Activated T-cell treated with anti-CD3 and anti-CD28 coated beads, Interleukin-2, amount 50 U/mL, for 72 hours (primary cell): ENCODE measurements at regions not wholly inside any gene's neighbourhood (a gene's known extent, or its start where the extent isn't known, plus 50 kb on each side); places are given as distances from the start of the nearest gene placed in this dataset.

Experiments used
- ATAC-seq, 2 donors: fragments of 150-1000 bp; cut with Tn5 transposase; replicated peaks in 1 of 2; 2 replicates each; pipeline ENCODE4 v1.10.0; 2021; ENCODE audit warnings: moderate library complexity in 2 of 2, mild to moderate bottlenecking in 1 of 2
- DNase-seq, 2 donors: peaks; one replicate each; pipeline ENCODE4 v3.0.0; 2021 to 2022; ENCODE audit warnings: mixed read lengths in 1 of 2
- H3K27ac Mint-ChIP-seq: one replicate; pipeline ENCODE4 v1.8.0; 2022; ENCODE audit warnings: mild to moderate bottlenecking, moderate library complexity, mixed read lengths
- H3K27me3 Mint-ChIP-seq: one replicate; pipeline ENCODE4 v1.8.0; 2022; ENCODE audit warnings: low read depth, mixed read lengths
- H3K36me3 Mint-ChIP-seq, 2 donors: one replicate each; pipeline ENCODE4 v1.8.0; 2022; ENCODE audit warnings: mixed read lengths in 2 of 2, mild to moderate bottlenecking in 1 of 2; ENCODE audit not compliant: insufficient read depth in 2 of 2
- H3K4me1 Mint-ChIP-seq: one replicate; pipeline ENCODE4 v1.8.0; 2022; ENCODE audit warnings: low read depth, mixed read lengths
- H3K4me3 Mint-ChIP-seq, 2 donors: one replicate each; pipeline ENCODE4 v1.8.0; 2022; ENCODE audit warnings: mild to moderate bottlenecking in 2 of 2, mixed read lengths in 2 of 2, moderate library complexity in 2 of 2
- H3K9me3 Mint-ChIP-seq, 2 donors: one replicate each; pipeline ENCODE4 v1.8.0; 2022; ENCODE audit warnings: mixed read lengths in 2 of 2

GRCh38 chr15:81532001-81532400 lies 158.0 kb upstream of the TMC3 start:
- Mint-ChIP-seq H3K27me3 (peaks cover 6% of the 10 kb centered on the region), H3K4me1 (no peaks in the 10 kb centered on the region)
- DNase-seq, result no peak

DNA sequence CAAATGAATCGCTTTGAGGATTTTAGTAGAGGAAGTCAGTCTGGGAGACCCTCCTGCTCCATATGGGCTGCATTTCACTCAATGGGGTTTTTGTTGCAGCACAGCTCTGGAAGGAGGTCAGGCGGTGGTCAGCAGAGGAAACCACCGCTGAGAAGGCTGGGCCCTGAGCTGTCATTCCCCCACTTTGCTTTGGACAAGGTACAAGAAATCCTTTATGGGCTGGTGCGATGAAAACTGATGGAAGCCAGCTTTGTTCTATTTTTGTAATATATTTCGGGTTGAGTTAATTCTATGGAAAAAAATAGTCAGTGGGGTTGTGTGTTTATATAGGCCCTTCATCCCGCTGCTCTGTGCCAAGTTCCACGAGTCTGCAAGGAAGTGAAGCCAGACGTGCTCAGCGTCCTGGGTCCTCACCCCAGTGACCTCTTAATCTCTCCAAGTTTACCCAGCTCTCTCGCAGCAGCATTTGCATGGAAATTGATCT lies 157.1 kb upstream of the TMC3 start:
- Mint-ChIP-seq H3K4me3 (no peak overlapping the region), H3K27ac (no peak overlapping the region), H3K36me3 (no peaks in the 10 kb centered on the region), H3K9me3 (no peaks in the 10 kb centered on the region), H3K27me3 (peaks cover 6% of the 10 kb centered on the region), H3K4me1 (no peaks in the 10 kb centered on the region)
- DNase-seq, result no peak
- ATAC-seq, result no peak

More at GRCh38 chr15:81532001-81532400, 158.0 kb upstream of the TMC3 start:
- H3K36me3 Mint-ChIP-seq, result no peaks in the 10 kb centered on the region
- no peak for ATAC-seq
- H3K4me3 Mint-ChIP-seq, result no peak overlapping the region
- no peak overlapping the region for H3K27ac Mint-ChIP-seq
- no peaks in the 10 kb centered on the region for H3K9me3 Mint-ChIP-seq

- no peak overlapping the region for H3K4me3 Mint-ChIP-seq
- no peaks in the 10 kb centered on the region for H3K4me1 Mint-ChIP-seq
- no peak for DNase-seq
- H3K36me3 Mint-ChIP-seq, result no peaks in the 10 kb centered on the region
- no peak for ATAC-seq
- peaks cover 6% of the 10 kb centered on the region for H3K27me3 Mint-ChIP-seq
- H3K27ac Mint-ChIP-seq, result no peak overlapping the region
- no peaks in the 10 kb centered on the region for H3K9me3 Mint-ChIP-seq
Observed at GRCh38 chr15:81530271-81530691, 156.3 kb upstream of the TMC3 start.

DNA sequence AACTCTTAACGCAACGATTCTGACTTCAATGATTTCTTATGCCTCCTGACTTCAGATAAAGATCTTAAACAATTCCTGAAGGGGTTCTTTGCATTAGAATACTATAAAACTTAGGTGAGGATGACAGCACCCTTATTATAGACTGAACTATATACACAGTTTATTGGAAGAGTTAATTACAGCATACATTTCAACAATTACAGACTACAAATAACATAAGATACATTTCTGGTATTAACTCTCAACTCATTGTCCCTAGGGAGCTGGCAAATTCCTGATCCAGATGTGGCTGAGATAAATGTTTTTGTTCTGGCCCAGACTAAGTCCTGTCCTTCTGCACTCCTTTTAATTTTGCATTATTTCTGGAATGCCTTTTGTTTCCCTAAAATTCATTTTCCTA lies 155.5 kb upstream of the TMC3 start:
- peaks cover 6% of the 10 kb centered on the region for H3K27me3 Mint-ChIP-seq
- no peak overlapping the region for H3K27ac Mint-ChIP-seq
- no peaks in the 10 kb centered on the region for H3K9me3 Mint-ChIP-seq
- no peaks in the 10 kb centered on the region for H3K4me1 Mint-ChIP-seq
- DNase-seq (no peak), ATAC-seq (no peak)
- no peaks in the 10 kb centered on the region for H3K36me3 Mint-ChIP-seq
- no peak overlapping the region for H3K4me3 Mint-ChIP-seq

- no peaks in the 10 kb centered on the region for H3K9me3 Mint-ChIP-seq
- H3K27me3 Mint-ChIP-seq, result no peaks in the 10 kb centered on the region
- no peak for ATAC-seq
- DNase-seq, result no peak
- no peaks in the 10 kb centered on the region for H3K4me1 Mint-ChIP-seq
- no peaks in the 10 kb centered on the region for H3K36me3 Mint-ChIP-seq
- no peak overlapping the region for H3K27ac Mint-ChIP-seq
- H3K4me3 Mint-ChIP-seq, result no peak overlapping the region
Observed at GRCh38 chr15:81526029-81526428, 152.0 kb upstream of the TMC3 start.

GRCh38 chr15:81524496-81524895 lies 150.5 kb upstream of the TMC3 start:
- no peak for DNase-seq
- ATAC-seq, result no peak
- Mint-ChIP-seq H3K4me1 (no peaks in the 10 kb centered on the region), H3K27me3 (no peaks in the 10 kb centered on the region), H3K4me3 (no peak overlapping the region), H3K36me3 (no peaks in the 10 kb centered on the region), H3K9me3 (no peaks in the 10 kb centered on the region), H3K27ac (no peak overlapping the region)

- Mint-ChIP-seq H3K4me3 (no peak overlapping the region), H3K9me3 (no peaks in the 10 kb centered on the region), H3K27ac (no peak overlapping the region), H3K36me3 (no peaks in the 10 kb centered on the region), H3K27me3 (no peaks in the 10 kb centered on the region), H3K4me1 (no peaks in the 10 kb centered on the region)
- ATAC-seq (no peak), DNase-seq (no peak)
Observed at GRCh38 chr15:81523867-81524266, 149.9 kb upstream of the TMC3 start.

GRCh38 chr15:81520480-81520879 lies 146.5 kb upstream of the TMC3 start:
- Mint-ChIP-seq H3K27ac (no peak overlapping the region), H3K4me3 (no peak overlapping the region), H3K36me3 (no peaks in the 10 kb centered on the region), H3K27me3 (peaks cover 5% of the 10 kb centered on the region), H3K4me1 (no peaks in the 10 kb centered on the region), H3K9me3 (no peaks in the 10 kb centered on the region)
- no peak for ATAC-seq
- no peak for DNase-seq

- ATAC-seq (no peak), DNase-seq (no peak)
- H3K4me3 Mint-ChIP-seq, result no peak overlapping the region
- H3K27me3 Mint-ChIP-seq, result peaks cover 15% of the 10 kb centered on the region
- no peaks in the 10 kb centered on the region for H3K4me1 Mint-ChIP-seq
- no peaks in the 10 kb centered on the region for H3K9me3 Mint-ChIP-seq
- H3K36me3 Mint-ChIP-seq, result no peaks in the 10 kb centered on the region
- no peak overlapping the region for H3K27ac Mint-ChIP-seq
Observed at GRCh38 chr15:81516461-81516860, 142.4 kb upstream of the TMC3 start.

GRCh38 chr15:81516012-81516411 lies 142.0 kb upstream of the TMC3 start:
- no peaks in the 10 kb centered on the region for H3K36me3 Mint-ChIP-seq
- H3K27ac Mint-ChIP-seq, result no peak overlapping the region
- DNase-seq (no peak), ATAC-seq (no peak)
- H3K4me1 Mint-ChIP-seq, result no peaks in the 10 kb centered on the region
- H3K9me3 Mint-ChIP-seq, result no peaks in the 10 kb centered on the region
- H3K4me3 Mint-ChIP-seq, result no peak overlapping the region
- H3K27me3 Mint-ChIP-seq, result peaks cover 15% of the 10 kb centered on the region

DNA sequence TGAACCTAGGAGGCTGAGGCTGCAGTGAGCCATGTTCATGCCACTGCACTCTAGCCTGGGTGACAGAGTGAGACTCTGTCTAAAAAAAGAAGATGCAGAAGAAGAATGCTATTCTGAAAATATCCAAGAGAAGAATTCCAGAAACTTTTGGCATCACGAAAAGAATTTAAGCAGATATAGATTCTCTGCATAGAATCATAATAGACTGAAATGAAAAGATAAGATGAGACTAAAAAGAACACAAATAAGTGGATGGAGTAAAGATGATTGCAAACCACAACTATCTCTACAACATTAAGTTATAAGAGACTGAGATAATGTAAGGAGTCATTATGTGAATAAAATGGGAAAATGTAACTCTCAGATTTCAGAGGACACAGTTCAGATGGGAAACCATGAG lies 140.7 kb upstream of the TMC3 start:
- Mint-ChIP-seq H3K36me3 (no peaks in the 10 kb centered on the region), H3K27me3 (peaks cover 22% of the 10 kb centered on the region), H3K27ac (no peak overlapping the region), H3K4me3 (no peak overlapping the region), H3K9me3 (no peaks in the 10 kb centered on the region), H3K4me1 (no peaks in the 10 kb centered on the region)
- no peak for ATAC-seq
- DNase-seq, result no peak

- H3K4me3 Mint-ChIP-seq, result no peak overlapping the region
- H3K9me3 Mint-ChIP-seq, result no peaks in the 10 kb centered on the region
- ATAC-seq, result no peak
- H3K27ac Mint-ChIP-seq, result no peak overlapping the region
- H3K36me3 Mint-ChIP-seq, result no peaks in the 10 kb centered on the region
- peaks cover 20% of the 10 kb centered on the region for H3K27me3 Mint-ChIP-seq
- no peak for DNase-seq
- H3K4me1 Mint-ChIP-seq, result no peaks in the 10 kb centered on the region
Observed at GRCh38 chr15:81511138-81511537, 137.1 kb upstream of the TMC3 start.

GRCh38 chr15:81507831-81508230 lies 133.8 kb upstream of the TMC3 start:
- no peak overlapping the region for H3K27ac Mint-ChIP-seq

DNA sequence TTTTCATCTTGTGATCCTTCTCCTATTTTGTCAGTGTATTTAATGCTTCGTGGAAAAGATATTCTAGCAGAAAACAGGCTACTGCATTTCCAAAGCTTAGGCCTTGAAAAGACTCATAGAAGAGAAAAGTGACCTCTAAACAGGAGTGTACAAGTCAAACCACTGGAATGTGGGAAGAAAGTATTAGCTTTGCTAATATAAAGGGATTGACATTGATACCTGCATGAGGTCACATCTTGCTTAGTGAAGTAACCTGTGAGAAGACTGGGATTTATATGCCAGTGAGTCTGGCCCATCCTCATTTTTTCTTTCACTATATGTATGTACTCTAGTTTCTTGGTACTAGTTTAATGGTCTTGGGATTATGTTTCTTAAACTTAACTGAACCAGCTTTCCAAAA lies 132.9 kb upstream of the TMC3 start:
- no peaks in the 10 kb centered on the region for H3K4me1 Mint-ChIP-seq
- H3K36me3 Mint-ChIP-seq, result no peaks in the 10 kb centered on the region
- no peak overlapping the region for H3K4me3 Mint-ChIP-seq
- no peak overlapping the region for H3K27ac Mint-ChIP-seq
- DNase-seq (no peak), ATAC-seq (no peak)
- H3K9me3 Mint-ChIP-seq, result no peaks in the 10 kb centered on the region
- H3K27me3 Mint-ChIP-seq, result peaks cover 10% of the 10 kb centered on the region

More at GRCh38 chr15:81507831-81508230, 133.8 kb upstream of the TMC3 start:
- DNase-seq (no peak), ATAC-seq (no peak)
- Mint-ChIP-seq H3K27me3 (peaks cover 10% of the 10 kb centered on the region), H3K36me3 (no peaks in the 10 kb centered on the region), H3K4me3 (no peak overlapping the region), H3K4me1 (no peaks in the 10 kb centered on the region), H3K9me3 (no peaks in the 10 kb centered on the region)
